ENCODE measurements at regions not wholly inside any gene's neighbourhood (a gene's known extent, or its start where the extent isn't known, plus 50 kb on each side); places are given as distances from the start of the nearest gene placed in this dataset.

- no peak for TF ChIP-seq EP300 (IDR thresholded peaks at IDR 0.05; ENCODE audit: borderline replicate concordance in 1 of 2, control insufficient read depth in 1 of 2, low read depth in 2 of 2, low read length in 2 of 2)
- no peak for TF ChIP-seq CBFB (IDR thresholded peaks at IDR 0.05; ENCODE audit: low read depth)
- no peak for TF ChIP-seq ZBED1 (IDR thresholded peaks at IDR 0.05; ENCODE audit: borderline replicate concordance)
- TF ChIP-seq CTCF (IDR thresholded peaks at IDR 0.05 in 2 of 3, conservative IDR thresholded peaks at IDR 0.05 in 1 of 3; ENCODE audit: control insufficient read depth in 2 of 3, extremely low read depth in 1 of 3, insufficient read depth in 1 of 3, low read depth in 3 of 3, low read length in 3 of 3): no peak
- TF ChIP-seq, protein P1, sequence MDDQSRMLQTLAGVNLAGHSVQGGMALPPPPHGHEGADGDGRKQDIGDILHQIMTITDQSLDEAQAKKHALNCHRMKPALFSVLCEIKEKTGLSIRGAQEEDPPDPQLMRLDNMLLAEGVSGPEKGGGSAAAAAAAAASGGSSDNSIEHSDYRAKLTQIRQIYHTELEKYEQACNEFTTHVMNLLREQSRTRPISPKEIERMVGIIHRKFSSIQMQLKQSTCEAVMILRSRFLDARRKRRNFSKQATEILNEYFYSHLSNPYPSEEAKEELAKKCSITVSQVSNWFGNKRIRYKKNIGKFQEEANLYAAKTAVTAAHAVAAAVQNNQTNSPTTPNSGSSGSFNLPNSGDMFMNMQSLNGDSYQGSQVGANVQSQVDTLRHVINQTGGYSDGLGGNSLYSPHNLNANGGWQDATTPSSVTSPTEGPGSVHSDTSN (IDR thresholded peaks at IDR 0.05; ENCODE audit: insufficient replicate concordance, low read depth, low read length): no peak
- no peak for TF ChIP-seq DPF2 (IDR thresholded peaks at IDR 0.05)
These were observed 247.3 kb upstream of the GYPC start for GRCh38 chr2:126408671-126409070.

Measured in GM12878 (cell line).